ENCODE measurements at regions not wholly inside any gene's neighbourhood (a gene's known extent, or its start where the extent isn't known, plus 50 kb on each side); places are given as distances from the start of the nearest gene placed in this dataset.

GRCh38 chr3:64375737-64376136, 150.5 kb upstream of the PRICKLE2 start:
- TF ChIP-seq CTCF (IDR thresholded peaks at IDR 0.05; ENCODE audit: low read depth, low read length) (no peak), POLR2A (IDR thresholded peaks at IDR 0.05; ENCODE audit: extremely low read depth, insufficient read length) (no peak), MYC (IDR thresholded peaks at IDR 0.05; ENCODE audit: low read depth, low read length) (no peak)
